Inferior parietal cortex (tissue), 1 donor: ENCODE measurements at regions not wholly inside any gene's neighbourhood (a gene's known extent, or its start where the extent isn't known, plus 50 kb on each side); places are given as distances from the start of the nearest gene placed in this dataset.
"Not testable (repeated sequence)": the region's sequence is repeated elsewhere in the genome, so short reads cannot be mapped to it uniquely, and the experiment has no call there.

Source experiments
- DNase-seq: peaks from one replicate; pipeline ENCODE4 v3.0.0-alpha.2; 2016; ENCODE audit errors: extremely low spot score

- DNase-seq: not testable (repeated sequence)
Measured at GRCh38 chr2:132068407-132068806, 93.3 kb downstream of the ANKRD30BL start.

- not testable (repeated sequence) for DNase-seq
Measured at GRCh38 chr2:132065391-132065790, 96.4 kb downstream of the ANKRD30BL start.

GRCh38 chr2:132039609-132040236 lies 122.0 kb downstream of the ANKRD30BL start:
- DNase-seq: not testable (repeated sequence)

DNA sequence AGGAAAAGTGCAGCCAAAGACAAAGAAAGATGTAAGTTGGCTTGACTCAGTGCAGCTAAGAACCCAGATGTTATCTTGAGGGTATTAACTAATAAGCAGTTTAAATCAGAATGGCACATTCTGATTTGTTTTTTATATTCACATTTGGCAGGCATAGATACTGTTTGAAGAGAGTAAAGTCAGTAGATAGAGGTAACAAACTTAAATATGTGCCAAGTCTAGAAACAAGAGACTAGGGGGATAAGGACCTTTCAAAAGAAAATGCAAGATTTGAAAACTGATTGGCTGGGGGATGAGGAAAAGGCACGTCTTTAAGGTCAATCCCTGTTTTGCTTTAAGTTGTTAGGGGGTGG lies 122.9 kb downstream of the ANKRD30BL start:
- DNase-seq: not testable (repeated sequence)

- DNase-seq: no peak
Measured at GRCh38 chr2:132038179-132038882, 123.4 kb downstream of the ANKRD30BL start.

DNA sequence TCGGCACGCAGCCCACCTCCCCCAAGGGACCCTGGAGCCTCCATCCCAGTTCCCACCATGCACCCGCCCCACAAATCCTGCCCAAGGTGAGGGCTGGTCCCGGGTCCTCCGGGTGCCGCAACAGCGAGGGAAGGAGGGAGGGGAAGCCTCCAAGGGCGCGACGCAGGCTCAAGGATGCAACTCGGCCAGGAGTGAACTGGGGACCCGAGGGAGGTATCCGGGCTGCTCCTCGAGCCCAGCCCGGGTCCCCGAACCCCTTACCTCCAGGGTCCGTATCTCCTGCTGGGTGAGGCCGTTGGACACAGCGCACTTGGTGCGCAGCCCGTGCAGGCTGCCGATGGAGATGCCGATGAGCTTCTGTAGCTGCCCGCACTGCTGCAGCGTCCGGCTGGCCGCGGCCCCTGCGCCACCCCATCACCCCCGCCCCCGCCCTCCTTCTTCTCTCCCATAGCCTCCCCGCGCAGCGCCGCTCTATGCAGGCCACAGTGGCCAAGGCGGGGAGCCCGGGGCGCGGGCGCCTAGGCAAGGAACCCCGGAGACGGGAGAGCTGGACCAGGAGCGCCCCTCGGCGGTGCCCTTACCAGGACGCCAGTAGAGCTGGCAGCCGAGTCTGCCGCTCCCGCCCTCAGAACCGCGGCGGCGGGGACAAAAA lies 124.1 kb downstream of the ANKRD30BL start:
- peak; percentile 20 for DNase-seq

GRCh38 chr2:132034646-132035045 lies 127.1 kb downstream of the ANKRD30BL start:
- DNase-seq: no peak

DNA sequence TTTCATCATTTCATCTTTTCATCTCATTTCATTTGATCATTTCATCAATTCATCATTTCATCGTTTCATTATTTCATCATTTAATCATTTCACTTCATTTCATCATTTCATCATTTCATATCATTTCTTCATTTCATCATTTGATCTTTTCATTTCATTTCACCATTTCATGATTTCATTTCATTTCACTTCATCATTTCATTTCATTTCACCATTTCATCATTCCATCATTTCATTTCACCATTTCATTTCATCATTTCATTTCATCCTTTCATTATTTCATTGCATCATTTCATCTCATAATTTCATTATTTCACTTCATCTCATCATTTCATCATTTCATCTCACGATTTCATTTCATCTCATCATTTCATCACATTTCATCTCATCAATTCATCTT lies 127.8 kb downstream of the ANKRD30BL start:
- no peak for DNase-seq

DNA sequence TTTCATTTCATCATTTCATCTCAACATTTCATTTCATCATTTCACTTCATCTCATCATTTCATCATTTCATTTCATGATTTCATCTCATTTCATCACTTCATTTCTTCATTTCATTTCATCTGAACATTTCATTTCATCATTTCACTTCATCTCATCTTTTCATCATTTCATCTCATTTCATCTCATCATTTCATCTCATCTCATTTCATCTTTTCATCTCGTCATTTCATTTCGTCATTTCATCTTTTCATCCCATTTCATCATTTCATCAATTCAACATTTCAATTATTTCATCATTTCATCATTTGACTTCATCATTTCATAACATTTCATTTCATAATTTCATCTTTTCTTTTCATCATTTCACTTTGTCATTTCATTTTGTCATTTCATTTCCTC lies 128.4 kb downstream of the ANKRD30BL start:
- no peak for DNase-seq

- not testable (repeated sequence) for DNase-seq
Measured at GRCh38 chr2:132012046-132012445, 149.7 kb downstream of the ANKRD30BL start.

- DNase-seq: no peak
Measured at GRCh38 chr2:132009874-132010521, 151.8 kb downstream of the ANKRD30BL start.

DNA sequence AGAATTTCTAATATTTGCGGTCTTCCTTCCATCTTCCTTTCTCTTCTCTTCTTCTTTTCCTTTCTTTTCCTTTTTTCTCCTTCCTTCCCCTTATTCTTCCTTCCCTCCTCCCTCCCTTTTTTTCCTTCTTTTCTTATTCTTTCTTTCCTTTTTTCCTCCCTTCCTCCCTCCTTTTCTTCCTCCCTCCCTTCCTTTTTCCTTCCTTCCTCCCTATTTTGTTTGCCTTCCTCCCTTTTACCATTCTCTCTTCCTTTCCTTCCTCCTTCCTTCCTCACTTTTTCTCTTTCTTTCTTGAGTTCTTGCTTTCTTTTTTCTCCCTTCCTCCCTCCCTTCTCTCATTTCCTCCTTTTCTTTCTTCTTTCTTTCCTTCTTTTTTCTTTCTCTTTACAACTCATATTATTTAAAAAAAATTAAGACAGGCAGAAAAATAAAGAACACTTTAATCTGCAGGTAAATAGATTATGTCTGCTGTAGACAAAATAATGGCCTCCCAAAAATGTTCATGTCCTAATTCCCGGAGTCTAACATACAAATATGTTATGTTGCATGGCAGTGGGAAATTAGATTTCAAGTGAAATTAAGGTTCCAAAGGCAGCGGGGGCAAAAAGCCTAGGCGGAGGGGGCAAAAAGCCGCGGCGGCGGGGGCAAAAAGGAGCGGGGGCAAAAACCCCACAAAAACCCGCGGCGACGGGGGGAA lies 152.4 kb downstream of the ANKRD30BL start:
- no peak for DNase-seq

- DNase-seq: not testable (repeated sequence)
Measured at GRCh38 chr2:131990751-131991150, 171.0 kb downstream of the ANKRD30BL start.

DNA sequence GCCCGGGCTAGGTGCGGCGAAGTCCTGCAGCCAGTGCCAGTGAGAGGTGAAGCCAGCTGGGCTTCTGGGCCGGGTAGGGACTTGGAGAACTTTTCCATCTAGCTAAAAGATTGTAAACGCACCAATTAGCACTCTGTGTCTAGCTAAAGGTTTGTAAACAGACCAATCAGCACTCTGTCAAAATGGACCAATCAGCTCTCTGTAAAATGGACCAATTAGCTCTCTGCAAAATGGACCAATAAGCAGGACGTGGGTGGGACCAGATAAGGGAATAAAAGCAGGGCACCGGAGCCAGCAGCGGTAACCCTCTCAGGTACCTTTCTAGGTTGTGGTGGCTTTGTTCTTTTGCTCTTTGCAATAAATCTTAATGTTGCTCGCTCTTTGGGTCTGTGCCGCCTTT lies 195.1 kb downstream of the ANKRD30BL start:
- DNase-seq: not testable (repeated sequence)

DNA sequence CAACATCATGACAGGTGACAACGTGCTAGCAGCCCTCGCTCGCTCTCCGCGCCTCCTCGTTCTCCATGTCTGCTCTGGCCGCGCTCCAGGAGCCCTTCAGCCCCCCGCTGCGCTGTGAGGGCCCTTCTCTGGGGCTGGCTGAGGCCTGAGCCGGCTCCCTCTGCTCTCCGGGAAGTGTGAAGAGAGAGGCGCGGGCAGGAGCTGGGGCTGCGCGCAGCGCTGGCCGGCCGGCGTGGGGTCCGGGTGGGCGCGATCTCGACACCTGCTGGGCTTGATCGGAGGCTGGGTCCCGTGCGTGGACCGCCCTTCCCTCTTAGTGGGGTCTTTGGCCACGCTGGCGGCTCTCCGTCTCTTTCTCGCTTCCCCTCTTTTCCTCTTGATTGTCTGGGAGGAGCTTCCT lies 195.5 kb downstream of the ANKRD30BL start:
- DNase-seq: no peak

GRCh38 chr2:131958019-131958609 lies 203.6 kb downstream of the ANKRD30BL start:
- DNase-seq: not testable (repeated sequence)

GRCh38 chr2:131948641-131949040 lies 213.1 kb downstream of the ANKRD30BL start:
- DNase-seq: not testable (repeated sequence)

- DNase-seq: not testable (repeated sequence)
Measured at GRCh38 chr2:131923287-131923686, 238.5 kb downstream of the ANKRD30BL start.

DNA sequence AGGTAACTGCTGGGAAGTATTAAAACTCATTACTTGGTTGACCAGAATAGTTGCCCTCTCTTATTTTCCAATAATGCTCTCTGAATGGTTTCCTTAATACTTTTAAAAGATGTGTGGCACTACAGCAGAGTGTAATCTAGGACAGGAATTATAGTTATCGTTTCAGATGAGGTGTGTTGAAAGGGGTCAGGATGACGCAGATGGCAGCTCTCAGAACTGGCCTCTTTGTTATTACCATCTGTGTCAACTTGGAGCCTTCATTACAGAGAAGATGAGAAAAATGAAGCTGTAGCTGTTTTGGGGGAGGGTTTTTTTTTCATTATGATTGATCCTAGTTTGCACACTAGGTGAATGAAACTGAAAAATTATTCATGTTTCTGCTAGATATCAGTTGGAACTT lies 238.9 kb downstream of the ANKRD30BL start:
- DNase-seq: not testable (repeated sequence)
